GM18499 (cell line): ENCODE measurements at regions not wholly inside any gene's neighbourhood (a gene's known extent, or its start where the extent isn't known, plus 50 kb on each side); places are given as distances from the start of the nearest gene placed in this dataset.

ENCODE experiments used
- ATAC-seq: cut with Tn5 transposase; IDR thresholded peaks from one replicate; pipeline ENCODE4 v1.9.1; 2021; ENCODE audit warnings: moderate number of reproducible peaks; ENCODE audit not compliant: insufficient read depth, unreplicated experiment

DNA sequence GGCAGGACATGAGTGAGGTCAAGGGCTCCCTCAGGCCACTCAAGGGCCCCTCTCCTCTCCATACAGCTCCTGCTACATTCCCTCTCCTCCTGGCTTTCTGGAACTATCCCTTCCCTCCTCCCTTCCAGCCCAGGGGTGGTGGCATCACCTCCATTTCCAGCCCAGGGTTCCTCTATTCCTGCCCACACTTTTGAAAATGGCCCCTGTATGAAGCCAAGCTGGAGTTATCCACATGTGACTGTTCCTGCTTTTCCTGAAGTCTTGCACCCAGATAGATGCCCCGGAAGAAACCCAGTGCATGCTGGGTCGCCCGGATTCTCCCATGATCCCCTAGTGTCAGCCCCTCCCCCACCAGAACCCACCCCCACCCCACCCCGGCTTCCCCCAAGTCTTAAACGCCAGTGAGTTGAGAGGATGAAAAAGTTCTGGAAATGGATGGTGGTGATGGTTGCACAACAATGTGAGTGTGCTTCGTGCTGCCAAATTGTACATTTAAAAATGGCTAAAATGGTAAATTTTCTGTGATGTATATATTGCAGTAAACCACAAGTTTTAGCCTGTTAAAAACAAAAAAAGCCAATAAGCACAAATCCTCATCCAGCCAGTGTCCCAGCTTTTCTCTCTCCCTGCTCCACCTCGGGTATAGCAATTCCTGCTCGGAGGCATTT lies 136.9 kb downstream of the SCARB1 start:
- ATAC-seq, result no peak

DNA sequence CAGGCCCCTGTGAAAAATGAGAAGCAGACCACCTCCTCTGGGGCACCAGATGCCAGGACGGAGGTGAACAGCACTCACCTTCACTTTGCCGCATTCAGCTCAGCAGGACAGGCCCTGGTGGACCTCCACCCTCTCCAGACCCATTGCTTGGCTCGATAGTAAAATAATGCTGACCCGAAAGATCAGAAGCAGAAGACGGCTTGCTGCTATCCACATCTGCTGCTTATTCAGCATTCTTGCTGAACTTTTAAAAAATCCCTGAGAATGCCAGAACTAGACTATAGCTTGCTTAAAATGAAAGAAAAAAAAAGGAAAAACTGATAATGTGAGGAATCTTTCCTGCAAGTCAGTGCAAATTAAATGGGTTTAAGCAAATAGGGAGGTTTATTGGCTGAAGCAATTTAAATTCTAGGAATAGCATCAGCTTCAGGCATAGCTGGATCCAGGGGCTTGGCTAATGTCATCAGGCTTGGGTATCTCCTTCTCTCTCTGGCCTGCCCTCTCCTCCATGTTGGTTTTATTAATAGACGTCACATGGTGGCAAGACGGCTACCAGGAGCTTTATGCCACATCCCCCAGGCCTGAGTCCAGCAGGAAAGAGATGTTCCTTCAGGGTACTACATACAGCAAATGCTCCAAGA lies 137.9 kb downstream of the SCARB1 start:
- ATAC-seq, result no peak

DNA sequence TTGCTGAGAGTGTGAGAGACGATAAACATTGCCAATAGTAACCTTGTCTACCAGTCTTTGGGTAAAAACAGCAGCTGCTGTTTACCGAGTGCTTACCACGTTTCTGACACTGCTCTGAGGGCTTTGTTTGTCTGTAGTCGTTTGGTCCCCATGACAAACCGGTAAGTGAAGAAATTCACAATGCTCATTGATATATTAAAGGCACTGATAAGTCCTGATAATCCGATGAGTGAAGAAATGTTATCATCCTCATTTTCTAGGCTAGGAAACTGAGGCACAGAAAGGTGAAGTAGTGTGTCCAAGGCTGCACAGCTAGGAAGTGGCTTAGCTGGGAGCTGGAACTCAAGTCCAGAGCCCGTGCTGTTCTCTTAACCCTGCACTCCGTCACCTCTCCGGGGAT lies 138.6 kb downstream of the SCARB1 start:
- ATAC-seq, result no peak

DNA sequence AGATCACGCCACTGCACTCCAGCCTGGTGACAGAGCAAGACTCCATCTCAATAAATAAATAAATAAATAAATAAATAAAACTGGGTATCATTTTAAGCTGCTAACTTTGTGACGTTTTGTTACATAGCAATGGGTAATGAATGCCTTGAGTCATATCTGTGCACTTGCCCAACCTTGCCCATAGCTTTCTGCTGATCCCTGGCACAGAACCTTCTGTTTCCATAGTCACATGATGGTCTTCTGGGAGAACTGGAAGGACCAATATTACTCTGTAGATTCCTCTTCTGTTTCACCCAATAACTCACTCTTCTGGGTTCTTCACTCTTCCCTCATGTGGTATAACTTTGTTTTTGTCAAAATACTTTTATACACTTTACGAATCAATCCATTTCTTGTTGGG lies 140.8 kb downstream of the SCARB1 start:
- ATAC-seq, result no peak

DNA sequence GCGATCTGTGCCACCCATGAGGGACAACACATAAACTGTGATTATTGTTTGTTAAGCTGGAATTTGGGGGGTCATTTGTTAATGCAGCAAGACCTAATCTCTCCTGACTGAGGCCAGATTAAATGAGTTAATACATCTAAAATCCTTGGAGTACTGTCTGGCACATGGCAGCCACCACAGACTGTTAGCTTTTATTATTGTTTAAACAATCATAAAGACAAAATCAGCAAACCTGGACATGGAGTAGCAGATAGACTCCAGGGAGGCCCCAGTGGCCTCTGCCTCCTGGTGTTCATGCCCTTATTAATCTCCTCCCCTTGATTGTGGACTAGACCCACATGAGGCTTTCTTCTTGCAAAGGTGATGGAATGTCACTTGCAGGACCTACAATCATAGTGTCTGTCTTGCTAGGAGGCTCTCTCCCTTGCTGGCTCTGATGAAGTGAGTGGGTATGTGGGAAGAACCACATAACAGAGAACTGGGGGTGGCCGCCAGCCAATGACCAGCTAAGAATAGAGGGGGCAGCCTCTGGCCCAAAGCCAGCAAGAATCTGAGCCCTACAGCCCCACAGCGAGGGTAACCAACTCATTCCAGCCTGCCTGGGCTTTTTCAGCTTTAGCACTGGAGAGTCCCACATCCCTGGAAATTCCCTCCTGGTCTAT lies 142.0 kb downstream of the SCARB1 start:
- ATAC-seq, result no peak

DNA sequence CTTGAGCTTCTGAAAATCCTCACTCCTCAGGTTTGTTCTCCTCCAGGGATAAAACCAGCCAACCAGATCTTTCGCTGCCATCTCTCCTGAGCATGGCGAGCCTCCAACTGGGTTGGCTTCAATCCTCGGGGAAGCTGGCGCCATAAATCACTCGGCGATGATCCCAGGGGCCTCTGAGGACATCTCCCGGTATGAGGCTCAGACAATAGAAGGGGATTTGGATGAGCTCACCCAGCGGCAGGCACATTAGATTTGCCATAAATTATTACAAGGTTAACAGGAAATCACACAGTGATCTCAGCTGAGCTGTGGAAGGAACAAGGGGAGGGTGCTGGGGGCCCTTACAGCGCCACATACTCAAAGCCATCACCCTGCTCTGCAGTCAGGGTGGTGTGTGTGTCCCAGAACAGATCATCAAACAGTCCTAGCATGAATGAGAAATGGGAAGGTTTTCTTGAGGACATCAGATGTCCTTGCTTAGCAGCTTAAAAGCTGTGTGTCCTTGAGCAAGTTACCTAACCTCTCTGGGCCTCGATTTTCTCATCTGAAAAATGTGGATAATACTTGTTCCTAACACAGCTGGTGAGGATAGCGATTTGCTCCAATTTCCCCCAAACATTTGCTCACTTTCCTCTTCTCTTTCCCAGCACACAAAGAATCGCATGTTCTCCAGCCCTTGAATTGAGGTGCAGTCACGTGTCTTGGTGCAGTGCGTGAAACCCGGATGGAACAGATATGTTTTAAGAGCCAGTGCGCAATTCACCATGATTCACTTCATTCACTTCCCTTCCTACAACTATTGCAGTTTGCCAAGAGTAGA lies 142.8 kb downstream of the SCARB1 start:
- no peak for ATAC-seq

DNA sequence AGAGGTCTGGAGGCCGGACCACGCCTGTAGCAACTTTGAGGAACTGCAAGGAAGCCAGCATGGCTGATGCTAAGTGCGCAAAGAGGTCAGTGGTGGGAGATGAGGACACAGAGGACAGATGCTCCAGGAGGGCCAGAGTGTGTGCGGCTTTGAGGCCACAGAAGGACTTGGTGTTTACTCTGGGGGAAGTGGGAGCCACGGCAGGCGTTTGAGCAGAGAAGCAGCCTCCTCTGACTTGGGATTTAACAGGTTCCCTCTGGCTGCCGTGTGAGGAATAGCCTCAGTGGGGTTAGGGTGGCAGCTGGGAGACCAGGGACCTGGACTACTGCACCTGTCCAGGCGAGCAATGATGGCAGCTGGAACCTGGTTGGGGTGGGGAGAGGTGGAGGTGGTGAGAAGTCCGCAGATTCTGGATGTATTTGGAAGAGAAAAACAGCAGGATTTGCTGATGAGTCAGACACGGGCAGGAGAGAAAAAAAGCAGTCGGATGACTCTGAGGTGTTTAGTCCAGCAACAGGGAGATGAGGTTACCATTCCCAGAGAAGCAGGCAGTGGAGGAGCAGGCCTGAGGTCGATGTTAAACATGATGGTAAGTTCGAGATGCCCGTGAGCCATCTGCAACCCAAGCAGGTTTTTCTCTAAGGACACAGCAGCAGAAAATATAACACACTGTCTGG lies 143.5 kb downstream of the SCARB1 start:
- no peak for ATAC-seq

DNA sequence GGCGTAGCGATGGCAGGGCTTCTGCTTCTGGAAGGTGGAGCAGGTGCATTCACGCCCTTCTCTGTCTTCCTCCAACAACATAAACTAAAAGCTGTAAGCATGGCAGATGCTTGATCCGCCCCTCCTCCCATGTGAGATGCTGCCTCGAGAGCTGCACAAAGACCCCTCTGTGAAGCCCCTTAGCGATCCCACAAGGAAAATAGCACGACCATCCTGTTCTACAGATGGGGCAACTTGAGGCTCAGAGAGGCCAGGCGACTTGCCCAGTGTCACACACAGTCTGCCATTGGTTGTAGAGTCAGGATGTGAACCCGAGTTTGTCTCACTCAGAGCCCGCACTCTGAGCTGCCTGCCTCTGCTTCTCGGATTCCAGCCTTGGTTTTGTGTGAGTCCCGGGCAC lies 144.4 kb downstream of the SCARB1 start:
- no peak for ATAC-seq

DNA sequence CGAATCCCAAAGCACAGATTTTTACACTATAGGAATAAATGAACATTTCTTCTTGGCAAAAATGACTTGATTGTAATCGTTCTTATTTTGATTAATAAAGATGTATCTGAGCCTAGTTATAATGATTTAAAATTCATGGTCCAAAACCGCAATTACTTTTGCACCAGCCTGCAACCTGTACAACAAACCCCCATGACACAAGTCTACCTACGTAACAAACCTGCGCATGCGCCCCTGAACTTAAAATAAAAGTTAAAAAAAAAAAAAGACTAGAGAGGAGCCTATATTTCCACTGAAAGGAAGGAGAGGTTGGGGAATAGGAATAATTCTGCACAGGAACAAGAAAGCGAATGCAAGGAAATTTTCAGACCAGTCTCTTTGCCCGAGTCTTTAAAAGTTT lies 145.2 kb downstream of the SCARB1 start:
- no peak for ATAC-seq

DNA sequence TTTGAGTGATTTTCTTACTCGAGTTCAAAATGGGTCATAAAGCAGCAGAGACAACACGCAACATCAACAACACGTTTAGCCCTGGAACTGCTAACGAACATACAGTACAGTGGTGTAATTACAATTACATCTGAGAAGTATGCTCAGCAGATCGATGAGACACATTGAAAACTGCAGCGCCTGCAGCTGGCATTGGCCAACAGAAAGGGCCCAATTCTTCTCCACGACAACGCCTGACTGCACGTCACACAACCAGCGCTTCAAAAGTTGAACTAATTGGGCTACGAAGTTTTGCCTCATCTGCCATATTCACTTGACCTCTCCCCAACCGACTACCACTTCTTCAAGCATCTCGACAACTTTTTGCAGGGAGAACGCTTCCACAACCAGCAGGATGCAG lies 145.6 kb downstream of the SCARB1 start:
- ATAC-seq, result no peak

DNA sequence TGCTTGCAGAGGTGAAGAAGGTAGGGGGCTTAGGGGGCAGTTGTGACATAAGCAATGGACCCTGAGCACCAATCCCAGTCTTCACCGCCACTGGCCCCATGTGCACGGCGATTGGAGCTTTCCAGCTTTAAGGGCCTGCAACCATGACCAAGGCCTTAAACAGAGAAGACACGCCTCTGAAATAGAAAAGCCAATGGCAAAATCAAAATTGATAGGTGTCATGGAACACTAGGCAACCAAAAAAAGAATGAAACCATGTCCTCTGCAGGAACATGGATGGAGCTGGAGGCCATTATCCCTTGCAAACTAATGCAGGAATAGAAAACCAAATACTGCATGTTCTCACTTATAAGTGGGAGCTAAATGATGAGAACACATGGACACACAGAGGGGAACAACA lies 146.3 kb downstream of the SCARB1 start:
- ATAC-seq, result no peak

DNA sequence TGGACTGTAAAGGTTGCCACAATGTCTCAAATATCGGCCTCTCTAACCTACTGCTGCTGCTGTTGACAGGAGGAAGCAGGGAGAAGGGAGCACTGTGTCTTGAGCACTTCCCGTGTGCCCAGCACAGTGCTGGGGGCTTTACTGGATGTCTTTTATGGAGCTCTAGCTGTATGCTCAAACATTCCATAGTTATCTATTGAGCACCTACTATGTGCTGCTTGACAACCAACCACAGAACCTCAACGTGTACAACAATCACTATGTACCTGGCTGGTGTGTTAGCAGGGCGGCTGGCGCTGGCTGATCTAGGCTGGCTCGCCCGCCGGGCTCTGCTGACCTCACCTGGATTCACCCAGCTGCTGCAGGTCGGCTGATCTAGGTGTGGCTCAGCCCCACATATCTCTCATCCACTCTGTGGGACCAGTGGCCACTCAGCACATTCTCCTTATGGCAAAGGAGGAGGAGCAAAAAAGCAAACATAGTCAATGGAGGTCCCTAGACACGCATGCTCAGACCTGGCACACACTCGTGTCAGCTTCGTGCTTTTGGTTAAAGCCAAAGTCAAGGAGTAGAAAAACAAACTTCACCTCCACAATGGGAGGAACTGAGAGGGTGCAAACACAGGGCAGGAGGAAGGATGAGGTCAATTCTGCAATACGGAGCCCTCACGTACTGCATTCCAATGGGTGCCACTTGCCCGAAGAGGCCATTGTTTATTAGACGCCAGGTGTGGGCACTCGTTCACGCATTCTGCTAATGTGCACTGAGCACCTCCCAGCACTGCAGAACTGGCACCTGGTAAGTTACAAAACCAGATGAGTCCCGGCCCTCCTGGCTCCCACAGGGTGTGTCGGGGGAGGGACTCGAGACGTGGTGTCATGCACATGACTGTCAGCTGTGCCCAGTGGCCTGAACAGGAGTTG lies 147.2 kb downstream of the SCARB1 start:
- no peak for ATAC-seq

DNA sequence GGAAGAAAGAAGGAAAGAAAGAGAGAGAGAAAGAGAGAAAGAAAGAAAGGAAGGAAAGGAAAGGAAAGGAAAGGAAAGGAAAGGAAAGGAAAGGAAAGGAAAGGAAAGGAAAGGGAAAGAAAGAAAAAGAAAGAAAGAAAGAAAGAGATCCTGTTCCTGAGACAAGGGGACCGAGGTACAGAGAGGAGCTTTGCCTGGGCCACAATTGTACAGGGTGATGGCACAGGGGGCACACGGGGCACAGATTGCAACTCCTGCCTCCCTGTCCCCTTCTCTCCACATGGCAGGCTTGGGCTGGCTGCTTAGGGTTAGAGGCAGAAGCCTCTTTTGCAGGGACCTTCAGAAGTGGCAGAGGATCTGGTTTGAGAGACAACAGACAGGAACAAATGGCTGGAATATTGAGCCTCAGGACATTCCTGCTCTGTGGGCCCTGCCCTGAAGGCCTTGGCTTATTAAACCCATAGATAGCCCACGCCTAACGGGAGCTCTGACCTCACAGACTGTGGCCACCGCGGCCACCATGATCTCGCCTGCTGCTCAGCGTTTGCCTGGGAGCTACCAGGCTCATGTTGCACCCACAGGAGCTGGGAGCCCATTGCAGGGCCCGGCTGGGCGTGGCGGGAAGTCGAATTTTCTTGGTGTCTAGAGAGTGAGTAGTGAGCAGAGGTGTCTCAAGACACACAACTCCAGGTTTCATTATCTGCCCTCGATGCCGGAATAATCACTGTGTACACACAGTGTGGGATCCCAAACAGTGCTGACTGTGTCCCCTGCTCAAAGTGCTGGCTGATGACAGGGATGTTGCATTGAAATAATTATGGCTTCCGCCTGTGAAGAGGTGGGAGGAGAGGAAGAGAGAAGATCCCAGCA lies 147.9 kb upstream of the NCOR2 start:
- ATAC-seq, result no peak

DNA sequence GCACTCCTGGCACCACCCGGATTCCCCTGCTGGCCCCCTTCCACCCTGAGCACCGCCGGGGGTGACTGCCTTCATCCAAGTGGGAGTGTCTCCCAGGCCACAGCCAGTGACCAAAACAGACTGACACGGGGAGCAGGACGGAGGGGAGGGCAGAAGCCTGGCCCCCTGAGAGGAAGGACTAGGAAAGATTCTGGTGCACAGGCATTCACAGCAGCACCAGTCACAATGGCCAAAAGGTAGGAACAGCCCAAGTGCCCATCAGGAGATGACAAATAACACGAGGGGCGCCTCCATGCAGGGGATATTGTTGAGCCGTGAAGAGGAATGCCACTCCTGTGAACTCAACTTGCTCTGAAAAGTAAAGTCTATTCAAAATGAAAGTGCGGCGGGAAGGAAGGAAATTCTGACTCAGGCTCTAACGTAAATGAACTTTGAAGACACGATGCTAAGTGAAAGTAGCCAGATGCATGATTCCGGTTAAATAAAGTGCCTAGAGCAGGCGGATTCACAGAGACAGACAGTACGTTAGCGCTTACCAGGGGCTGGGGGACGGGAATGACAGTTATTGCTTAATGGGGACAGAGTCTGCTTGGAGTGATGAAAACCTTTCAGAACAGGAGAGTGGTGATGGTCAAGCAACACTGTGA lies 146.1 kb upstream of the NCOR2 start:
- ATAC-seq, result peak; percentile 82

DNA sequence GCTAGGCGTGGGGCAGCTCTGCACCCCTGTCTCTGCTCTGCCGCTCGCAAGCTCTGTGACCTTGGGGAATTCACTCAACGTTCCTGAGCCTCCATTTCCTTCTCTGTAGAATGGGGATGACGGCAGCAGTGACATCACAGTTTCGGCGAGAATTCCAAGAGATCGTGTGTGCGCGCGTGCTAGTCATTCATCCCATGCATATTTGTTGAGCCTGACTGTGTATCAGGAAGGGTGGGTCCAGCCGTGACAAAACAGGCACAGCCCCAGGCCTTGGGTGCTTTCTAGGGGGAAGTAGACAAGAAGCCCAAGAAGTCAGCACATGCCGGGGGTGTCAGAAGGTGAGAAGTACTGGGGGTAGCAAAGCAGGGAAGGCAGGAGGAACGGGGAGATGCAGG lies 145.6 kb upstream of the NCOR2 start:
- no peak for ATAC-seq

DNA sequence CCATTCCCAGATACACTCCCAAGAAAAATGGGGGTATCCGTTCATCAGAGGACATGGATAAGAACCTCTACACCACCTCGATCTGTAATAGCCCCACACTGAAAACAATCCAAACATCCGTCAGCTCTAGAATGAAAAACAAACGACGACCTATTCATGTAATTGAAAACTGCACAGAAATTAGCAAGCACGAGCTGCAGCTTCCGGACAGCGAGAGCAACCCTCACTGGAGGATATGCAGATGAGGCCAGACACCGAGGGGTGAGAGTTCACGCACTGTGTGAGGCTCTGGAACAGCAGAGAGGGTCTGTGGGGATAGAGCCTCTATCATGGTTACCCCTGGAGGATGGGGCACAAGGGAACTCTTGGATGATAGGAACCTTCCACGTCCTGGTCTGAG lies 143.9 kb upstream of the NCOR2 start:
- ATAC-seq, result no peak

DNA sequence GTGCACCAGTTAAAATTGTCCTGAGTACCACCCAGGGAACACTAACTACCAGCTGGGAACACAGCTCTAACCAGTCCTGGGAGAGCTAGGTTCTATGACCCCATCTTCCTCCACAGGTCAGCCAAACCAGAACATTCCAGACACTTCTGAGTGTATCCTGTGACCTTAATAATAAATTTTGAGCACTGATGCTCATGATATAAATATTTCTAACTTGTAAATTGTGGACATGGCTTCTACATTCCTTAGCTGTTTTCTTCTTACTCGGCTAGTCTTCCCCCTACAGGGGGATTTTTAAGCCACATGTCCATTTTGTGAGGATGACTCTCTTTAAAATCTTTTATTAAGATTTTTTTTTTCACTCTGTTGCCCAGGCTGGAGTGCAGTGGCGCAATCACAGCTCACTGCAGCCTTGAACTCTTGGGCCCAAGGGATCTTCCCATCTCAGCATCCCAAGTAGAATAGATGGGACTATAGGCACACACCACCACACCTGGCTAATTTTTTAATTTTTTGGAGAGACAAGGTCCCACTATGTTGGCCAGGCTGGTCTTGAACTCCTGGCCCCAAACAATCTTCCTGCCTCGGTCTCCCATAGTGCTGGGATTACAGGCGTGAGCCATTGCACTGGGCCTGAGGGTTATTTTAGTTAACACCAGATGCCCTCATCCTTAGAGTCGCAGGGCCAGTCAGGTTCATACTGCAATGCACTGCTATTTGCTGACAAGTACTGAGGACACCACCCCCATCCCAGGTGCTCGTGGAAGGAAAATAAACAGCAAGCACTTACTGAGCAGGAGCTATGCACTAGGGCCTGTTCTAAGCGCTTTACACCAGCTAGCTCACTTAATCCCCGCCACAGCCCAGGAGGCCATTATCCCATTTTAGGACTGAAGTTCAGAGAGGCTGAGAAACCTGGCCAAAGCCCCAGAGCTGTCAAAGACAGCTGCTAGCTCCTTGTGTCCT lies 142.6 kb upstream of the NCOR2 start:
- no peak for ATAC-seq
